ENCODE measurements at regions not wholly inside any gene's neighbourhood (a gene's known extent, or its start where the extent isn't known, plus 50 kb on each side); places are given as distances from the start of the nearest gene placed in this dataset.

DNA sequence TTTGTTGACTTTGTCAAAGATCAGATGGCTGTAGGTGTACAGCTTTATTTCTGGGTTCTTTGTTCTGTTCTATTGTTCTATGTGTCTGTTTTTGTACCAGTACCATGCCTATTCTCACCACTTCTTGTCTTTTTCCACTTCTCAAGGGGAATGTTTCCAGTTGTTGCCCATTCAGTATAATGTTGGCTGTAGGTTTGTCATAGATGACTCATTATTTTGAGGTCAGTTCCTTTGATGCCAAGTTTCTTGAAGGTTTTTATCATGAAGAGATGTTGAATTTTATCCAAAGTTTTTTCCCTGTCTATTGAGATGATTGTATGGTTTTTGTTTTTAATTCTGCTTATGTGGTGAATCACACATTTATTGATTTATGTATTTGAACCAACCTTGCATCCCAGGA lies 216.7 kb upstream of the RNF32 start:
- H3K4me1 ChIP-seq, result no peaks in the 10 kb centered on the region
- DNase-seq, result no peak
- H3K27ac ChIP-seq, result no peak overlapping the region
- no peak for ATAC-seq (ENCODE audit: low FRiP score in 2 of 2)
- H3K27me3 ChIP-seq, result no peaks in the 10 kb centered on the region
- no peaks in the 10 kb centered on the region for H3K36me3 ChIP-seq
- H3K9me3 ChIP-seq, result no peaks in the 10 kb centered on the region
- H3K4me3 ChIP-seq, result no peak overlapping the region
- TF ChIP-seq POLR2AphosphoS5 (IDR thresholded peaks at IDR 0.05), result no peak

DNA sequence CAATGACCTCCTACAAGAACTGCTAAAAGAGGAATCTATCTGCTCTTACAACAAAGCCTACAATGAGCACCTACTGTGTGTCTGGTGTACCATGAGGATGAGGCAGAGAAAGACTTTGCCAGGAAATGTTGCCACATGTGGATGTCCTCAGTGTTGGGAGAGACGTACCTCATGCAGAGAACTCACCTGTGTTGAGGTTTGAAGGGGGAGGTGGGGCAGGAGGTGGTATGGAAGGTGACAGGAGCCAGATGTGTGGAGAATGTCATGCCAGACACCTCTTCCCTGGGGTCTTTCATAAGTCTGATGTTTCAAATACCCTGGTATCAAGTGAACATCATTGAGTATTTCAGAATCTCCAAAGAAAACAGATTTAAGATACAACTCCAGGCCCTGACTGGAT lies 220.1 kb upstream of the RNF32 start:
- ATAC-seq (ENCODE audit: low FRiP score in 2 of 2) (no peak), DNase-seq (no peak)
- Histone ChIP-seq H3K27me3 (no peaks in the 10 kb centered on the region), H3K9me3 (no peaks in the 10 kb centered on the region), H3K4me1 (no peaks in the 10 kb centered on the region), H3K36me3 (no peaks in the 10 kb centered on the region), H3K27ac (no peak overlapping the region), H3K4me3 (no peak overlapping the region)
- WGBS, 2 donors, result 80 to 91% methylated on average over 1 of the region's 1 CpG
- TF ChIP-seq POLR2A (IDR thresholded peaks at IDR 0.05), result no peak
- TF ChIP-seq POLR2AphosphoS5 (IDR thresholded peaks at IDR 0.05), result no peak
- TF ChIP-seq EP300 (IDR thresholded peaks at IDR 0.05), result no peak
- TF ChIP-seq, protein P1, sequence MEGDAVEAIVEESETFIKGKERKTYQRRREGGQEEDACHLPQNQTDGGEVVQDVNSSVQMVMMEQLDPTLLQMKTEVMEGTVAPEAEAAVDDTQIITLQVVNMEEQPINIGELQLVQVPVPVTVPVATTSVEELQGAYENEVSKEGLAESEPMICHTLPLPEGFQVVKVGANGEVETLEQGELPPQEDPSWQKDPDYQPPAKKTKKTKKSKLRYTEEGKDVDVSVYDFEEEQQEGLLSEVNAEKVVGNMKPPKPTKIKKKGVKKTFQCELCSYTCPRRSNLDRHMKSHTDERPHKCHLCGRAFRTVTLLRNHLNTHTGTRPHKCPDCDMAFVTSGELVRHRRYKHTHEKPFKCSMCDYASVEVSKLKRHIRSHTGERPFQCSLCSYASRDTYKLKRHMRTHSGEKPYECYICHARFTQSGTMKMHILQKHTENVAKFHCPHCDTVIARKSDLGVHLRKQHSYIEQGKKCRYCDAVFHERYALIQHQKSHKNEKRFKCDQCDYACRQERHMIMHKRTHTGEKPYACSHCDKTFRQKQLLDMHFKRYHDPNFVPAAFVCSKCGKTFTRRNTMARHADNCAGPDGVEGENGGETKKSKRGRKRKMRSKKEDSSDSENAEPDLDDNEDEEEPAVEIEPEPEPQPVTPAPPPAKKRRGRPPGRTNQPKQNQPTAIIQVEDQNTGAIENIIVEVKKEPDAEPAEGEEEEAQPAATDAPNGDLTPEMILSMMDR (IDR thresholded peaks at IDR 0.05), result no peak

DNA sequence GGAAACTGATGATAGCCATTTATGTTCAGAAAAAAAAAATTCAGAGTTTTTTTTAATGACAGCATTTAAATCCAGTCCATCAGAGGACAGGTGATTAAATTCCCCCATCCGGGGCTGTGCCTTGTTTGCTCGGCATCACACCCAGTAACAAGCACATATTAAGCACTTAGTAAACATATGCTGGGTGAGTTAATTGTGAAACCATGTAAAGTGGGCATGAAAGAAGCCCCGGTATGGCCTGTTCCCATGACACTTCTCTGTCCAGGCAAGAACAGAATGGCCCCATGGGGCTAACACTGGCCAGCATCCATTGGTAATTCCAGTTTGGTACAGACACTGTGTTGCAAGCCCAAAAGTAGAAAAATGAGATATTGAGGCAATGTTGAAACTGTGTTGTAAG lies 220.8 kb upstream of the RNF32 start:
- Histone ChIP-seq H3K27ac (no peak overlapping the region), H3K27me3 (no peaks in the 10 kb centered on the region), H3K4me3 (no peak overlapping the region), H3K9me3 (no peaks in the 10 kb centered on the region), H3K36me3 (no peaks in the 10 kb centered on the region), H3K4me1 (no peaks in the 10 kb centered on the region)
- no peak for TF ChIP-seq EP300 (IDR thresholded peaks at IDR 0.05)
- TF ChIP-seq, protein P1 (IDR thresholded peaks at IDR 0.05), result no peak
- no peak for DNase-seq
- no peak for ATAC-seq (ENCODE audit: low FRiP score in 2 of 2)
- 59 to 62% methylated on average over 3 of the region's 3 CpGs for WGBS, 2 donors

DNA sequence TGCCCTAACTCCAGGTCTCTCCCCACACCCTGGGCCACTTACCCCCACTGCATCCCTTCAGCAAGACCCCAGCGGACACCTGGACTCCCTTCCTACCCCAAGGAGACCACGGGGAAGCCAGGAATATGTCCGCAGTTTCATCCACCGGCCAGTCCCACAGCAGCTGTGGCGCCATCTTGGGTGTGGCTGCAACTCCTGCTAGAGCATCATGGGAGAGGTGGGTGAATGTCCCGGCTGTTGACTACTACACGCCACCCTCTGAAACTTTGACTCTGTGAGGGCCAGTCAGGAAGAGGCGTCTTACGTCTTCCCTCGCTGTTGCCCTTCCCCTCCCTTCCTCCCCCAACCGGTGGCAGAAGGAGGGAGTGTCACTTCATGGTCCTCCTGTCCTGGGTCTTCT lies 238.3 kb upstream of the RNF32 start:
- H3K4me1 ChIP-seq, result no peaks in the 10 kb centered on the region
- no peak overlapping the region for H3K4me3 ChIP-seq
- no peak for ATAC-seq (ENCODE audit: low FRiP score in 2 of 2)
- no peaks in the 10 kb centered on the region for H3K9me3 ChIP-seq
- no peaks in the 10 kb centered on the region for H3K36me3 ChIP-seq
- H3K27me3 ChIP-seq, result no peaks in the 10 kb centered on the region
- no peak for TF ChIP-seq POLR2AphosphoS5 (IDR thresholded peaks at IDR 0.05)
- TF ChIP-seq EP300 (IDR thresholded peaks at IDR 0.05), result no peak
- no peak for TF ChIP-seq POLR2A (IDR thresholded peaks at IDR 0.05)
- TF ChIP-seq, protein P1 (IDR thresholded peaks at IDR 0.05), result no peak
- no peak overlapping the region for H3K27ac ChIP-seq
- WGBS, 2 donors, result 91 to 92% methylated on average over 11 of the region's 11 CpGs
- no peak for DNase-seq

DNA sequence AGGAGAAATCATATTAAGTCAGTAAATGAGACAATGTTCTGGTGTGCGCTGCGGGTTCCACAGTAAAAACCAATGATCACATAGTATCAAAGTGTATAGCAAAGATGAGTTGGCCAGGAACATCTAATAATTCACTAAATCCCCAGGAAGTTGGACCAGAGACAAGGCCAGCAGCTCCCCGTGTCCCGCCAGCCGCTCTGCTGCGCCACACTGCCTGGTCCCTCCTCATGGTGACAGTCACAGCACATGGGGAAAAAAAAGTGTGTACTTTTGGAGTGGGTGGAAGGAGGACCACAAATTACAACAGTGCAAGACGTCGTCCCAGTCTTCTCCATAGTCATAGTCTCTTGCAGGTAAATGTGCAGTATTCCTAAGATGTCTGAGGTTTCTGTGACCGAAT lies 239.0 kb upstream of the RNF32 start:
- Histone ChIP-seq H3K27me3 (no peaks in the 10 kb centered on the region), H3K4me3 (no peak overlapping the region), H3K27ac (no peak overlapping the region), H3K9me3 (no peaks in the 10 kb centered on the region), H3K36me3 (no peaks in the 10 kb centered on the region), H3K4me1 (no peaks in the 10 kb centered on the region)
- TF ChIP-seq, protein P1 (IDR thresholded peaks at IDR 0.05), result no peak
- TF ChIP-seq EP300 (IDR thresholded peaks at IDR 0.05) (no peak), POLR2A (IDR thresholded peaks at IDR 0.05) (no peak), POLR2AphosphoS5 (IDR thresholded peaks at IDR 0.05) (no peak)
- DNase-seq (no peak), ATAC-seq (ENCODE audit: low FRiP score in 2 of 2) (no peak)
- WGBS, 2 donors, result 91 to 94% methylated on average over 9 of the region's 9 CpGs

All from upper lobe of left lung (tissue), 6 donors.